Thyroid gland (tissue), 4 donors: ENCODE measurements at regions not wholly inside any gene's neighbourhood (a gene's known extent, or its start where the extent isn't known, plus 50 kb on each side); places are given as distances from the start of the nearest gene placed in this dataset.

Experiments
- DNase-seq, 2 donors: peaks; one replicate each; pipeline ENCODE4 v3.0.0-alpha.2; 2019
- H3K27ac ChIP-seq, 3 donors: fragments of 200-600 bp; sonication (generic); 1 replicate in 2 of 3; 2 replicates in 1 of 3; pipeline ENCODE4 v1.5.1; 2016 to 2019; ENCODE audit warnings: mild to moderate bottlenecking in 1 of 3, moderate library complexity in 1 of 3
- H3K27me3 ChIP-seq: fragments of 200-600 bp; sonication (generic); one replicate; pipeline ENCODE4 v1.5.1; 2019
- H3K36me3 ChIP-seq, 2 donors: fragments of 200-600 bp; sonication (generic); one replicate each; pipeline ENCODE4 v1.5.1; 2016 to 2019
- H3K4me1 ChIP-seq, 2 donors: fragments of 200-600 bp; sonication (generic); one replicate each; pipeline ENCODE4 v1.5.1; 2017 to 2019
- H3K4me3 ChIP-seq, 3 donors: fragments of 200-600 bp; sonication (generic); replicated peaks in 1 of 3; 1 replicate in 2 of 3; 2 replicates in 1 of 3; pipeline ENCODE4 v1.5.1; 2016; ENCODE audit warnings: mild to moderate bottlenecking in 1 of 3
- H3K9me3 ChIP-seq: fragments of 200-600 bp; sonication (generic); one replicate; pipeline ENCODE4 v1.5.1; 2017
- CTCF ChIP-seq, 6 experiments: fragments of 200-600 bp in 3 of 6; fragments of 450-650 bp in 3 of 6; sonication (generic) in 3 of 6; IDR thresholded peaks; one replicate each; pipeline ENCODE4 v1.5.1; 2016 to 2019; ENCODE audit warnings: antibody characterized with exemption in 6 of 6, mild to moderate bottlenecking in 2 of 6, inconsistent platforms in 1 of 6, moderate library complexity in 1 of 6
- POLR2A ChIP-seq, 2 donors: fragments of 450-650 bp; IDR thresholded peaks; one replicate each; pipeline ENCODE4 v1.6.1; 2017; ENCODE audit warnings: antibody characterized with exemption in 2 of 2, mild to moderate bottlenecking in 2 of 2, moderate library complexity in 1 of 2
- whole genome bisulfite sequencing, 2 donors: methylation state at CpG; one replicate each; pipeline ENCODE4 v1.1.5; 2017; 5-methylcytosine and 5-hydroxymethylcytosine counted together
- intact Hi-C: fragments of 100-400 bp; cut with DNase I; formaldehyde crosslinking; loops from one replicate; pipeline ENCODE4 v1.15.1; 2023

- H3K9me3 ChIP-seq: no peaks in the 10 kb centered on the region
- no peaks in the 10 kb centered on the region for H3K4me1 ChIP-seq
- no peaks in the 10 kb centered on the region for H3K27me3 ChIP-seq
- TF ChIP-seq POLR2A (IDR thresholded peaks at IDR 0.05) (no peak), CTCF (IDR thresholded peaks at IDR 0.05) (no peak)
- no peak overlapping the region for H3K4me3 ChIP-seq
- 82 to 91% methylated on average over 2 of the region's 2 CpGs for WGBS, 2 donors
- H3K27ac ChIP-seq: no peak overlapping the region
- no peaks in the 10 kb centered on the region for H3K36me3 ChIP-seq
- no peak for DNase-seq
- intact Hi-C loops: no loop called here
Measured at GRCh38 chr3:158958873-158959272, 157.0 kb downstream of the MFSD1 start.

- Histone ChIP-seq H3K9me3 (no peaks in the 10 kb centered on the region), H3K27ac (no peak overlapping the region), H3K4me3 (no peak overlapping the region), H3K4me1 (no peaks in the 10 kb centered on the region), H3K27me3 (no peaks in the 10 kb centered on the region), H3K36me3 (no peaks in the 10 kb centered on the region)
- no peak for TF ChIP-seq POLR2A (IDR thresholded peaks at IDR 0.05)
- TF ChIP-seq CTCF (IDR thresholded peaks at IDR 0.05): no peak
- intact Hi-C loops: no loop called here
- no peak for DNase-seq
- WGBS, 2 donors: 42 to 43% methylated on average over 4 of the region's 4 CpGs
Measured at GRCh38 chr3:158961471-158961870, 159.6 kb downstream of the MFSD1 start.

GRCh38 chr3:158961911-158962310 is 160.1 kb downstream of the MFSD1 start:
- intact Hi-C loops: no loop called here
- no peaks in the 10 kb centered on the region for H3K9me3 ChIP-seq
- DNase-seq: no peak
- no peaks in the 10 kb centered on the region for H3K36me3 ChIP-seq
- no peaks in the 10 kb centered on the region for H3K4me1 ChIP-seq
- H3K27me3 ChIP-seq: no peaks in the 10 kb centered on the region
- no peak overlapping the region for H3K27ac ChIP-seq
- TF ChIP-seq POLR2A (IDR thresholded peaks at IDR 0.05): no peak
- TF ChIP-seq CTCF (IDR thresholded peaks at IDR 0.05): no peak
- WGBS, 2 donors: 80 to 81% methylated on average over 3 of the region's 3 CpGs
- no peak overlapping the region for H3K4me3 ChIP-seq

DNA sequence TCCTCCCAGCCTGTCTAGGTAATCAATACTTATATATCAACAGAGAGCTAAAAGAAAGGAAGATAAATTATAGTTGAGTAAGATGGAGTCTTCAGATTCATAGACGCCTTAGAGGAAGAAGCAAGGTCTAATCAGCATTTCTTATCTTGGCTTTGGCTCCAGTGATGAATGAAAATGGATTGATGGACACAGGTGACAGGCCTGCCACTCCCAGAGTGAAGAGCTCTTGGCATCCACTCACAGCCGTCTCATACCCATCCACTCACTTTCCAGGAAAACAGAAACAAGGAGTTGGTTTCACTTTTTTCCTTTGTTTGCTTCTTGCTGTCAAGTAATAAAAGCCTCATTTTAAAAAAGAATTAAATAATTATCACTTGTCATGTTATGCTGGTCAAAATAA is 168.2 kb downstream of the MFSD1 start:
- H3K27me3 ChIP-seq: no peaks in the 10 kb centered on the region
- no peaks in the 10 kb centered on the region for H3K9me3 ChIP-seq
- TF ChIP-seq CTCF (IDR thresholded peaks at IDR 0.05): no peak
- no peak for TF ChIP-seq POLR2A (IDR thresholded peaks at IDR 0.05)
- H3K27ac ChIP-seq: no peak overlapping the region
- WGBS, 2 donors: 21 to 31% methylated on average over 2 of the region's 2 CpGs
- DNase-seq: no peak
- intact Hi-C loops: no loop called here
- H3K4me1 ChIP-seq: no peaks in the 10 kb centered on the region
- H3K4me3 ChIP-seq: no peak overlapping the region
- no peaks in the 10 kb centered on the region for H3K36me3 ChIP-seq

DNA sequence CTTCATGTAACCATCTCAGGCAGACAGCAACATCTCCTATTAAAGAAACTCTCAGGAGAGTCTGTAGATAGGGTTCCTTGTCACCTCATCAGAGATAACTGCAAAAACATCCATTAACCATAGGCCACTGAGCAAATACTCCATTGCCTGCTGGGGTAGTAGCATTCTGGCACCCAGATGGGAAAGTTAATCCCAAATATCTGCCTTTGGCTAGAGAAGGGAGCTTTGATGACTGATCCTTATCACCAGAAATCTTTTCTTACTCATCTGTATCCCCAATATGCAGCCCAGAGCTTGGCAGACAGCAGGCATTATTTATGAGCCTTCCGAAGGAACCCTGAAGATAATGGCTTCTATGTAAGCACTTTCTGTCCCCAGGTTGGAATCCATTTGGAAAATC is 173.1 kb downstream of the MFSD1 start:
- H3K27me3 ChIP-seq: no peaks in the 10 kb centered on the region
- H3K36me3 ChIP-seq: no peaks in the 10 kb centered on the region
- H3K9me3 ChIP-seq: no peaks in the 10 kb centered on the region
- 83 to 85% methylated on average over 1 of the region's 1 CpG for WGBS, 2 donors
- intact Hi-C loops: no loop called here
- H3K4me1 ChIP-seq: no peaks in the 10 kb centered on the region
- H3K4me3 ChIP-seq: no peak overlapping the region
- DNase-seq: no peak
- H3K27ac ChIP-seq: no peak overlapping the region
- TF ChIP-seq POLR2A (IDR thresholded peaks at IDR 0.05) (no peak), CTCF (IDR thresholded peaks at IDR 0.05) (no peak)
